ENCODE measurements at regions not wholly inside any gene's neighbourhood (a gene's known extent, or its start where the extent isn't known, plus 50 kb on each side); places are given as distances from the start of the nearest gene placed in this dataset.

DNA sequence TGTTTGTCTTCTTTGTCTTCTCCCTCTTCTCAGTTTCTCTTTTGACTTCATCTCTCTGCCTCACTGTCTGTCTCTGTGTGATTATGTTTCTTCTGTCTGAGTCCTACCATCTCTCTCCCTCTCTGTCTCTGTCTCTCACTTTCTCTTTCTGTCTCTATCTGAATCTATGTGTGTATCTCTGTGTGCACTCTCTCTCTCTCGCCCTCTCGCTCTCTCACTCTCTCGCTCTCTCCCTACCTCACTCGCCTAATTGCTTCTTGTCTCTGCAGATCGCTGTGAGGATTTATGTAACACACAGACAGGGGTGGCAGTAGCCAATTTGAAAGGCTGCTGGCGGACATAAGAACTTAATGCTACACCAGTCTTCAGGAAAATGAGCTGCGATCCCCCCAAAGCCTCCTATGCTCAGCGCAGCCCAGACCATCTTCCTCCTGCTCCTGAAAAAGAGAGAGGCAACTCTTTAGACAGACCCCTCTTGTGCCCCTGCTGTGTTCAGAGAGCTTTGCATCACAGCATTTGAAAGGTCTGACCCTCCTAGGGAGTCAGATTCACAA, 140.9 kb downstream of the CCT6B start:
- no peak for TF ChIP-seq CTCF (IDR thresholded peaks at IDR 0.05; ENCODE audit: unreplicated experiment)
- no peaks in the 10 kb centered on the region for H3K36me3 Mint-ChIP-seq (ENCODE audit: insufficient read depth, unreplicated experiment)
- peaks cover 25% of the 10 kb centered on the region for H3K9me3 Mint-ChIP-seq (ENCODE audit: unreplicated experiment)
- intact Hi-C loops (cut with micrococcal nuclease) = no loop called here
- ChIA-PET POLR2A (no interaction called here), CTCF (interaction anchor here (0.6 kb wide), 3 partner anchors 96 to 598 kb away, joined by 3 to 4 read pairs (median 3); no protein-coding TSS in a partner anchor)
- no peaks in the 10 kb centered on the region for H3K27me3 Mint-ChIP-seq (ENCODE audit: insufficient read depth, unreplicated experiment)
- no peaks in the 10 kb centered on the region for H3K4me1 Mint-ChIP-seq (ENCODE audit: insufficient read depth, unreplicated experiment)
- no peak for DNase-seq (ENCODE audit: unreplicated experiment)
- H3K4me3 Mint-ChIP-seq (ENCODE audit: unreplicated experiment) = no peak overlapping the region
- H3K27ac Mint-ChIP-seq (ENCODE audit: low read depth, unreplicated experiment) = no peak overlapping the region
- no TSS peak for BruUV-seq (replicated peaks)

DNA sequence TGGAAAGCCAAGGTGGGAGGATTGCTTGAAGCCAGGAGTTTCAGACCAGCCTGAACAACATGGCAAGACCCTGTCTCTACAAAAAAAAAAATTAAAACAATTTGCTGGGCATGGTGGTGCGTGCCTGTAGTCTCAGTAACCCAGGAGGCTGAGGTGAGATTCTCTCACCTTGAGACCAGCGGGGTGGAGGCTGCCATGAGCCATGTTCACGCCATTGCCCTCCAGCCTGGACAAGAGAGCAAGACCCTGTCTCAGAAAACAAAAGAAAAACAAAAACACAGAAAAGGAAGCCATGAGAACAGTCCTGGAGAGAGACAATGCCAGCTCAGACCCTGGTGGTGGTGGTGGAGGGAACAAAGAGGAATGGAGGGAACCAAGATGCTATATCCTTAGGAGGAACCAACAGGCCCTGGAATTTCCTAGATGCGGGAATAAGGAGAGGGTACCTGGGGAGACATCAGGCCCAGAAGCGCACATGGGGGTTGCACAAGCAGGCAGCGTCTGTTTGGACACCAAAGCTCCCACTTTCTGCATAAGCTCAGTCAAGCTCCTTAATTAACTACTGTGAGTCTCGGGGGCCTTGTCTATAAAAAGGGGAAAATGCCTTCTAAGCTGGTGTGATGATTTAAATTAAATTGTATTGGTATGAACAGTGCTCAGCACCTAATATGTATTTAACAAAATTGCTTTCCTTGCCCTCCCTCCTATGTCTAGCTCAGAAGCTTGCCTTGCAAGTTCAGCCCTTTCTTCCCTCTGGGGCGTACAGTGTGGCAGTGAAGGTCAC, 143.8 kb downstream of the CCT6B start:
- no peak for DNase-seq (ENCODE audit: unreplicated experiment)
- Mint-ChIP-seq H3K27me3 (ENCODE audit: insufficient read depth, unreplicated experiment) (no peaks in the 10 kb centered on the region), H3K36me3 (ENCODE audit: insufficient read depth, unreplicated experiment) (no peaks in the 10 kb centered on the region), H3K9me3 (ENCODE audit: unreplicated experiment) (peaks cover 25% of the 10 kb centered on the region), H3K27ac (ENCODE audit: low read depth, unreplicated experiment) (no peak overlapping the region), H3K4me3 (ENCODE audit: unreplicated experiment) (no peak overlapping the region), H3K4me1 (ENCODE audit: insufficient read depth, unreplicated experiment) (no peaks in the 10 kb centered on the region)
- intact Hi-C loops (cut with micrococcal nuclease) = no loop called here
- POLR2A ChIA-PET = no interaction called here
- CTCF ChIA-PET = no interaction called here
- BruUV-seq (replicated peaks) = no TSS peak
- TF ChIP-seq CTCF (IDR thresholded peaks at IDR 0.05; ENCODE audit: unreplicated experiment) = no peak

- no TSS peak for BruUV-seq (replicated peaks)
- ChIA-PET POLR2A (no interaction called here), CTCF (no interaction called here)
- intact Hi-C loops (cut with micrococcal nuclease) = no loop called here
- H3K4me1 Mint-ChIP-seq (ENCODE audit: insufficient read depth, unreplicated experiment) = no peaks in the 10 kb centered on the region
- H3K36me3 Mint-ChIP-seq (ENCODE audit: insufficient read depth, unreplicated experiment) = no peaks in the 10 kb centered on the region
- no peak overlapping the region for H3K27ac Mint-ChIP-seq (ENCODE audit: low read depth, unreplicated experiment)
- no peak for TF ChIP-seq CTCF (IDR thresholded peaks at IDR 0.05; ENCODE audit: unreplicated experiment)
- H3K4me3 Mint-ChIP-seq (ENCODE audit: unreplicated experiment) = no peak overlapping the region
- peaks cover 25% of the 10 kb centered on the region for H3K9me3 Mint-ChIP-seq (ENCODE audit: unreplicated experiment)
- no peaks in the 10 kb centered on the region for H3K27me3 Mint-ChIP-seq (ENCODE audit: insufficient read depth, unreplicated experiment)
- no peak for DNase-seq (ENCODE audit: unreplicated experiment)
These were observed 144.4 kb downstream of the CCT6B start for GRCh38 chr17:34816848-34817247.

- no peaks in the 10 kb centered on the region for H3K4me1 Mint-ChIP-seq (ENCODE audit: insufficient read depth, unreplicated experiment)
- H3K9me3 Mint-ChIP-seq (ENCODE audit: unreplicated experiment) = peaks cover 12% of the 10 kb centered on the region
- no peak for TF ChIP-seq CTCF (IDR thresholded peaks at IDR 0.05; ENCODE audit: unreplicated experiment)
- BruUV-seq (replicated peaks) = no TSS peak
- no peak for DNase-seq (ENCODE audit: unreplicated experiment)
- H3K36me3 Mint-ChIP-seq (ENCODE audit: insufficient read depth, unreplicated experiment) = no peaks in the 10 kb centered on the region
- no peak overlapping the region for H3K27ac Mint-ChIP-seq (ENCODE audit: low read depth, unreplicated experiment)
- intact Hi-C loops (cut with micrococcal nuclease) = no loop called here
- ChIA-PET POLR2A (no interaction called here), CTCF (no interaction called here)
- no peaks in the 10 kb centered on the region for H3K27me3 Mint-ChIP-seq (ENCODE audit: insufficient read depth, unreplicated experiment)
- no peak overlapping the region for H3K4me3 Mint-ChIP-seq (ENCODE audit: unreplicated experiment)
These were observed 148.0 kb downstream of the CCT6B start for GRCh38 chr17:34813290-34813689.

Data from MCF 10A (cell line).